ENCODE measurements at regions not wholly inside any gene's neighbourhood (a gene's known extent, or its start where the extent isn't known, plus 50 kb on each side); places are given as distances from the start of the nearest gene placed in this dataset.

DNA sequence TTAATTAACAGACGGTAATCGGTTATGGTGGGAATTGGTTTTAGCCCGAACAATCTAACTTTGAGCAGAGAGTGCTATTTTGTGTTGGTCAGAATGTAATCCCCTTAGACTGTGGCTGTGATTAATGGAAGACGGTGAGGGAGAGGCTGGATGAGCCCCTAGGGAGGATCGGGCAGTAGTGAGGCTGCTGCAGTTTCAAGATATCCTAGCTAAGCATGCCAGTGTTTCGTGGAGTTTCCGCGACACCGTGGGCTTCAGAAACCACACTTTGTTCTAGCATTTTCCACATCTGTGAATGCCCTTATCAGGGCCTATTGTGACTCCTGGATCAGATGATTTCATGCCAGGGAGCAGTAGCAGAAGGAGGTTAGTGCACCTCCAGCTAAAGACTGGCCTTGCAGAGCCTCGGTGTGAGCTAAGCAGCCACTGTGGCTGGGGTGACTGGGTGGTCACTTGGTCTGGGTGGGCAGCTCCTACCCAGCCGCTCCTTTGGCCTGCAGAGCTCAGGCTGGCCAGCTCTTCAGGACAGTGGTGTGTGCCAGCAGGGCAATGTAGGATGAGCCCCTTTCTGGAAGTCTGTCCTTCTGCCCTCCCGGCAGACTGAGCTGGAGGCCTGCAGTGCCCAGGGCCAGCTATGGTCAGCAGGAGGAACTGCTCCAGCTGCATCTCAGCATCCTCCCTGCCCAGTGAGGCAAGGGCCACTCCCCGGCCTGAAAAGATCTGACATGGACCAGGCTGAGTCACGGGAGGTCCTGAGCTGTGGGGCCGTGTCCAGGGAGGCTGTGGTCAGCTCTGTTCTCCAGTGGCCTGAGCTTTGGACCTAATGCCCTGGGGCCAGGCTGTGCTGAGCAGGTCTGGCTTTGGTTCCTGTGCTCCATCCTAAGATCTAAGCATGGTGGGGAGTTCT is 142.6 kb upstream of the GPC1 start:
- no peaks in the 10 kb centered on the region for H3K36me3 ChIP-seq (ENCODE audit: control insufficient read depth, insufficient read depth, low read length)
- no peaks in the 10 kb centered on the region for H3K9me3 ChIP-seq (replicated peaks; ENCODE audit: control insufficient read depth, low read depth, low read length)
- H3K4me1 ChIP-seq (ENCODE audit: control insufficient read depth, insufficient read depth, low read length) = peaks cover 80% of the 10 kb centered on the region
- peak overlapping the region; percentile 78 for H3K27ac ChIP-seq (ENCODE audit: low read length)
- 80% methylated on average over 14 of the region's 15 CpGs for WGBS (ENCODE audit: insufficient coverage)
- peaks cover 2% of the 10 kb centered on the region for H3K27me3 ChIP-seq (ENCODE audit: control insufficient read depth, insufficient read depth, low read length)
- H3K4me3 ChIP-seq (ENCODE audit: low read length) = no peak overlapping the region
- no peak for DNase-seq

GRCh38 chr2:240293557-240294461 is 141.7 kb upstream of the GPC1 start:
- Histone ChIP-seq H3K27ac (ENCODE audit: low read length) (peak overlapping the region; percentile 78), H3K4me3 (ENCODE audit: low read length) (no peak overlapping the region), H3K4me1 (ENCODE audit: control insufficient read depth, insufficient read depth, low read length) (peaks cover 88% of the 10 kb centered on the region), H3K36me3 (ENCODE audit: control insufficient read depth, insufficient read depth, low read length) (no peaks in the 10 kb centered on the region), H3K9me3 (replicated peaks; ENCODE audit: control insufficient read depth, low read depth, low read length) (no peaks in the 10 kb centered on the region), H3K27me3 (ENCODE audit: control insufficient read depth, insufficient read depth, low read length) (peaks cover 2% of the 10 kb centered on the region)
- WGBS (ENCODE audit: insufficient coverage) = 61% methylated on average over 17 of the region's 24 CpGs
- peak; percentile 86 for DNase-seq

DNA sequence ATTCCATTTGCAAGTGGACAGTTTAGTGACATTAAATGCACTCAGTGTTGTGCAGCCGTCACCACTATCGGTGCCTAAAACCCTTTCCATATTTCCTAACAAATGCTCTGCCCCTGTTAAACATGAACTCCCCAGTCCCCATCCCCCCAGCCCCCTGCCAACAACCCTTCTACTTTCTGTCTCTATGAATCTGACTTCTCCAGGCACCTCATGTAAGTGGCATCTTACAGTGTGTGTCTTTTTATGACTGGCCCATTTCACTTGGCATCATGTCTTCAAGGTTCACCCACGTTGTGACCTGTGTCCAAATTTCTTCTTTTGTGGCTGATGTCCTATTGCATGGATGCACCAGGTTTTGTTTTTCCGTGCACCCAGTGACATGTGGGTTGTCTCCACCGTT is 140.9 kb upstream of the GPC1 start:
- Histone ChIP-seq H3K4me1 (ENCODE audit: control insufficient read depth, insufficient read depth, low read length) (peaks cover 86% of the 10 kb centered on the region), H3K9me3 (replicated peaks; ENCODE audit: control insufficient read depth, low read depth, low read length) (no peaks in the 10 kb centered on the region), H3K27ac (ENCODE audit: low read length) (peak overlapping the region; percentile 67), H3K4me3 (ENCODE audit: low read length) (no peak overlapping the region), H3K27me3 (ENCODE audit: control insufficient read depth, insufficient read depth, low read length) (peaks cover 2% of the 10 kb centered on the region), H3K36me3 (ENCODE audit: control insufficient read depth, insufficient read depth, low read length) (no peaks in the 10 kb centered on the region)
- WGBS (ENCODE audit: insufficient coverage) = 65% methylated on average over 3 of the region's 5 CpGs
- no peak for DNase-seq

DNA sequence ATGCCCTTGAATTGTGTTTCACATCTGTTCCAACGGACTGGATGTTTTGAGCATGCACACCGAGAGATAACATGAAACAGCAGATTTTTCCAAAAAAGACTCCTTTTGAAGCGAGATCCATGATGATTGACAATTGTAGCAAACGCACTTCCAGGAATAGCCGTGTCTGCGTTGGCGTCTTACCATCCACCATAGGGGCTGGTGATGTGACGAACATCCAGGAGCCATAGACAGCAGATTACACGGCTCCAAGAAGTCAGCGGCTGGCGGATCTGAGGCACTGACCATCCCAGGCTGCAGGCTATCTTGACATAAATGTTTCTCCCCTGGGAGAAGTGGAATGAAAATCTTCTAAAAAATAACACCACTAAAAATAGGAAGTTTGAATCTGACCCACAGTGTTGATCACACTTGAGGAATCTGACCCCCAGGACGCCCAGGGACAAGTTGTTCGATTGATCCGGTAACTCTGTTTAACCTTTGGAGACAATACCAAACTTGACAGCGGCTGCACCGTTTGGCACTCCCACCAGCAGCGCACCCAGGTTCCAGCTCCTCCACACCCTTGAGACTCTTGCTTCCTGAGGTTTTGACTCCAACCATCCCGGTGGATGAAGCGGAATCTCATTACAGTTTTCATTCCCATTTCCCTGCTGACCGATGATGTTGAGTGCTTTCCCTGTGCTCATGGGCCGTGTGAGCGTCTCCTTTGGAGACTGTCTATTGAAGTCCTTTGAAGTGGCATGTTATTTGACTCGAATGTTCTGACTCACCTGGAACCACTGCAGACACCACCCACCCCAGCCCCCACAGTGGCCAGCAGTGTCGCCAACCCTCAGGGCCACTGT is 140.0 kb upstream of the GPC1 start:
- WGBS (ENCODE audit: insufficient coverage) = 80% methylated on average over 16 of the region's 24 CpGs
- Histone ChIP-seq H3K36me3 (ENCODE audit: control insufficient read depth, insufficient read depth, low read length) (no peaks in the 10 kb centered on the region), H3K9me3 (replicated peaks; ENCODE audit: control insufficient read depth, low read depth, low read length) (no peaks in the 10 kb centered on the region), H3K4me3 (ENCODE audit: low read length) (no peak overlapping the region), H3K4me1 (ENCODE audit: control insufficient read depth, insufficient read depth, low read length) (peaks cover 83% of the 10 kb centered on the region), H3K27me3 (ENCODE audit: control insufficient read depth, insufficient read depth, low read length) (peaks cover 2% of the 10 kb centered on the region), H3K27ac (ENCODE audit: low read length) (no peak overlapping the region)
- no peak for DNase-seq

- no peak for DNase-seq
- Histone ChIP-seq H3K36me3 (ENCODE audit: control insufficient read depth, insufficient read depth, low read length) (no peaks in the 10 kb centered on the region), H3K4me3 (ENCODE audit: low read length) (no peak overlapping the region), H3K4me1 (ENCODE audit: control insufficient read depth, insufficient read depth, low read length) (peaks cover 84% of the 10 kb centered on the region), H3K27me3 (ENCODE audit: control insufficient read depth, insufficient read depth, low read length) (peaks cover 2% of the 10 kb centered on the region), H3K9me3 (replicated peaks; ENCODE audit: control insufficient read depth, low read depth, low read length) (no peaks in the 10 kb centered on the region), H3K27ac (ENCODE audit: low read length) (no peak overlapping the region)
- WGBS (ENCODE audit: insufficient coverage) = no CpG with 5 or more reads among the region's 11 CpGs
Observed at GRCh38 chr2:240296104-240296406, 139.4 kb upstream of the GPC1 start.

- Histone ChIP-seq H3K4me3 (ENCODE audit: low read length) (no peak overlapping the region), H3K36me3 (ENCODE audit: control insufficient read depth, insufficient read depth, low read length) (no peaks in the 10 kb centered on the region), H3K9me3 (replicated peaks; ENCODE audit: control insufficient read depth, low read depth, low read length) (no peaks in the 10 kb centered on the region), H3K27ac (ENCODE audit: low read length) (no peak overlapping the region), H3K4me1 (ENCODE audit: control insufficient read depth, insufficient read depth, low read length) (peaks cover 78% of the 10 kb centered on the region), H3K27me3 (ENCODE audit: control insufficient read depth, insufficient read depth, low read length) (peaks cover 2% of the 10 kb centered on the region)
- WGBS (ENCODE audit: insufficient coverage) = 75% methylated on average over 14 of the region's 16 CpGs
- DNase-seq = no peak
Observed at GRCh38 chr2:240296476-240297255, 138.8 kb upstream of the GPC1 start.

GRCh38 chr2:240297256-240298116 is 138.0 kb upstream of the GPC1 start:
- Histone ChIP-seq H3K27ac (ENCODE audit: low read length) (no peak overlapping the region), H3K9me3 (replicated peaks; ENCODE audit: control insufficient read depth, low read depth, low read length) (no peaks in the 10 kb centered on the region), H3K4me1 (ENCODE audit: control insufficient read depth, insufficient read depth, low read length) (peaks cover 70% of the 10 kb centered on the region), H3K4me3 (ENCODE audit: low read length) (no peak overlapping the region), H3K27me3 (ENCODE audit: control insufficient read depth, insufficient read depth, low read length) (no peaks in the 10 kb centered on the region), H3K36me3 (ENCODE audit: control insufficient read depth, insufficient read depth, low read length) (no peaks in the 10 kb centered on the region)
- 73% methylated on average over 14 of the region's 16 CpGs for WGBS (ENCODE audit: insufficient coverage)
- no peak for DNase-seq

GRCh38 chr2:240298117-240298790 is 137.2 kb upstream of the GPC1 start:
- Histone ChIP-seq H3K9me3 (replicated peaks; ENCODE audit: control insufficient read depth, low read depth, low read length) (no peaks in the 10 kb centered on the region), H3K36me3 (ENCODE audit: control insufficient read depth, insufficient read depth, low read length) (no peaks in the 10 kb centered on the region), H3K27me3 (ENCODE audit: control insufficient read depth, insufficient read depth, low read length) (no peaks in the 10 kb centered on the region), H3K4me1 (ENCODE audit: control insufficient read depth, insufficient read depth, low read length) (peaks cover 63% of the 10 kb centered on the region), H3K27ac (ENCODE audit: low read length) (no peak overlapping the region), H3K4me3 (ENCODE audit: low read length) (no peak overlapping the region)
- 61% methylated on average over 7 of the region's 11 CpGs for WGBS (ENCODE audit: insufficient coverage)
- DNase-seq = peak; percentile 59

Data from muscle of leg (tissue), 3 donors.